ENCODE measurements at regions not wholly inside any gene's neighbourhood (a gene's known extent, or its start where the extent isn't known, plus 50 kb on each side); places are given as distances from the start of the nearest gene placed in this dataset.

DNA sequence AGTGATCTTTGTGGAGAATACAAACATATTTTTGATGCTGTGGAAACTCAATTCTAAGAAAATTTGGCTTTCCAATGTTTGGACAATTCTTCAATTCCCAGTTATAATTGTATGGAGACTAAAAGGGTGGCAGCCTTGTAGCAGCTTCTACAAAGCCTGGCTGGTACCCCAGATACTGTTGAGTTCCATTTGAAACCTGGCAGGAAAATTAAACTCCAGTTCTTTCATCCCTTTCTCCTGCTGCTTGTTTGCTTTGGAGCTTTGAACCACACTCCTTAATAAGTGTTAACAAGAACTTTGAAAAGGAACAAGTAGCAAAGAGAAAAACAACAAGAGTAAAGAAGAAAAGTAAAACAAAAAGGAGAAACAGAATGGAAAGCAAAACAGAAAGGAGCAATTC, 172.6 kb upstream of the ADAMTS5 start:
- no peak for DNase-seq (ENCODE audit: low read depth, low spot score)
- in situ Hi-C loops (cut with HindIII; ENCODE audit: low pct_unique_long_range_greater_than_20kb, low sequenced_read_pairs), result no loop called here

DNA sequence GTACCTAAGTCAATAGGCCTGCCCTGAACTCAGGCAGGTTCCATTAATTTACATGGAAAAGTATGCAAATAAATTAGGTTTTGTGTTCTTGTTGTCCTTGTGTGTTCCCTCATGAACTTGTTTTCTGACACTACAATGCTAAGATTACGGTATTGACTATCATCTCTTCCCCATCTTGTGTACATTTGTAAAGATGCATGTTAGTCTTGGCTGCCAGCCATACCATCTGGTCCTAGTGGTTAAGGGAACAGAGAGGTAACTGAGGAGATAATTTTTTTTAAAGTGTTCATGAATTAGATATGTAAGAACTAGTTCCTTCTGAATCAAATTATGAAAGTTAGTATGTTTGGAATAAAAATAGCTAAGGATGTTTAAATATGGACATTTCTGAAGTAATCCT, 167.6 kb upstream of the ADAMTS5 start:
- in situ Hi-C loops (cut with HindIII; ENCODE audit: low pct_unique_long_range_greater_than_20kb, low sequenced_read_pairs), result no loop called here
- DNase-seq (ENCODE audit: low read depth, low spot score), result no peak

DNA sequence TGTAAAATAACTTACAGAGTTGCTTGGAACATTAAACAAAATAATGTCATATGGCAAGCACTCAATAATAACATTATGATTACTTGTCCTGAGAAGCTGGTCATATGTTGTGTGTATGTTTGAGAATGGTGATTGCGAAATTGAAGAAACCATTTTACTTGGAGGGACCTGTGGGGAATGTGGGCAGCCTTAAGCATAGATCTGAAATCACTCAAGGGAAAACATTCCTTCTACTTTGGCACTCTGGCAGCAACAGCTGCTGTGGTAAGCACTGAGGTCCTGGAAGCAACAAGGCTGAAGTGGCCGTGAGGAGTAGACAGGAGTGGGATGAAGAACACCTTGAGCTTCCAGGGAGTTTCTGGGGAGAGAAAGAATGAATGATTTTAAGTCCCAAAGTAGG, 165.4 kb upstream of the ADAMTS5 start:
- DNase-seq (ENCODE audit: low read depth, low spot score), result no peak
- in situ Hi-C loops (cut with HindIII; ENCODE audit: low pct_unique_long_range_greater_than_20kb, low sequenced_read_pairs), result no loop called here

DNA sequence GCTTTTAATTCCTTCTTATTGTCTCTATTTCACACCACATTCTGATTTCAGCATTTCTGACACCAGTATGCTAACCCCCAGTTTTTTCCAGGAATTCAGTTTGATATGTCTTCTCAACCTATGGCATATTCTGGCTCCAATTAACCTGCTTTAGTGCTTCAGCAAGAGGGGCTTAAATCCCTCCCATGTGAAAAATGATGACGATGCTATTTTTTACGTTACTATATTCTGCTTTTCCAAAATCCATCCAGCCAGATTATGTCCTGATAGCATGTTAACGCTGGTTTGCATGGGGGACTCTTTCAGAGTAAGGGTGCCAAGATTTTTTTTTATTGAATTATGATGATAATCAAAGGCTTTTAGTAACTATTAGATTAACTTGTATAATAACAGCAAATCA, 163.3 kb upstream of the ADAMTS5 start:
- in situ Hi-C loops (cut with HindIII; ENCODE audit: low pct_unique_long_range_greater_than_20kb, low sequenced_read_pairs), result no loop called here

DNA sequence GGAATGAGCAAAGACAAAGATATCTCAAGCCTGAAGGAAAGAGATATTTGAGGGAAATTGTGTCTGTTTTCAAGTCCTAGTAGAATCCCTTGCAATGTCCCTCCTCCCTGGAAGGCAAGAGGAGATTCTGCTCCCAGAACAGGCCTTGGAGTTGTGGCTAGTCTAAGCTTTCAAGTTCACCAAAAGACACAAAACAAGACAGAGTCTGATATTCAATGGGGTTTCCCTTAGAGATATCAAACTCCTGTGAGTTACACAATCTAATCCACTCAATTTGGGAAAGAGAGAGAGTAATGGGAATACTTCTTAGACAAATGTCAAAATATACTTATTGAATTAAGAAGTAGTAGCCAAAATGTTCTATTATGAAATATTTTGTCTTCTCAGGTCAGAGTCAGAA, 162.8 kb upstream of the ADAMTS5 start:
- in situ Hi-C loops (cut with HindIII; ENCODE audit: low pct_unique_long_range_greater_than_20kb, low sequenced_read_pairs), result no loop called here
- DNase-seq (ENCODE audit: low read depth, low spot score), result no peak

More for the DNA sequence above, 163.3 kb upstream of the ADAMTS5 start:
- no peak for DNase-seq (ENCODE audit: low read depth, low spot score)

DNA sequence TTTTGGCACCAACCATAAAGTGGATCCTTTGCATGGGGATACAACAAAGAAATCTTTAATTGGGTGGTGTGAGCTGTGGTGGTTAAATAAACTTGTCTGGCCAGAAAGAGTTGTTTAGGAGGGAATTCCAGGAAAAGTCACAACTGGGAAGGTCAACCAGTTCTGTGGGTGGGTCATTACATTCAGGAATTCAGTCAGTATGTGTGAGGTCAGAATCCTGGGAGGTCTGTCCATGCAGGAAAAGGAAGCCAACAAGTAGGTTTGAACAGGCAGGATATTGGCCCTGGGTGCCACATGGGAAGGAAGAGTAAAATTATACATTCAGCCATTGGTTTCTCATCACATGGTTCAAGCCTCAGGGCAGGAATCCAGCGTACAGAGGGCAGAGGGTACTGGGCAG, 162.3 kb upstream of the ADAMTS5 start:
- in situ Hi-C loops (cut with HindIII; ENCODE audit: low pct_unique_long_range_greater_than_20kb, low sequenced_read_pairs), result no loop called here

DNA sequence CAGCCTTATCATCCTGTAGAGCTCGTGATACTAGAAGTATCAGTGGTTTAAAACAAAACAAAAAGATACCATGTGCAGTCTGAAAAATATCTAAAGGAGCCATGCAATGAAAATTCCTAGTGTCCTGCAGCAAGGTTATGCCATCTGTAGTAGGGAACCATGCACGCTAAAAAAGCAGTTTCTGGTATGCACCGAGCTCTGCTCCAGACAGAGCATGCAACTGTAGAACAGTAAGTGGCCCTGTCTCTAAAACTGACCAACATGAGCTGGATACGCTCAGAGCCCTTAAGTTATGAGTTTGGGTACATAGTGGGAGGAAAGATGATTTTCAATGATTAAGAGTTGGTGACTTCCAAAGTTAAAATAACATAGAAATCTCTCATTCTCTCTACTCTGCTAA, 159.3 kb upstream of the ADAMTS5 start:
- in situ Hi-C loops (cut with HindIII; ENCODE audit: low pct_unique_long_range_greater_than_20kb, low sequenced_read_pairs), result no loop called here
- DNase-seq (ENCODE audit: low read depth, low spot score), result no peak

More for the DNA sequence above, 162.3 kb upstream of the ADAMTS5 start:
- DNase-seq (ENCODE audit: low read depth, low spot score), result no peak

DNA sequence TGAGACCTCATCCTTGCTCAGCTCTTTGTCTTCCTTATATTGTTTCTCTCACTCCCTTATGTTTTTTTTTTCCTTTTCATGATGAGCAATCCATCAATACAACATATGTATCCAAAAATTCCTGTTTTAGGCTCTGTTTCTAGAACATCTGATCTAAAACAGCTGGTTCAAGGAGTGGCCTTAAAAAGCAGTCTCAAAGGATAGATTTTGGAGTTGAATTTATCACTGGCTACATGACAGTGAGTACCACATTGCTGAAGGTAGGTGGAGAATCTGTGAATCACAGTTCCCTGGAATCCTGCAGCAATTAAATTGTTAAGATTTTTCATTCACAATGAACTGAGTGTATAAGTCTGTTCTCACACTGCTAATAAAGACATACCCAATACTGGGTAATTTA, 155.8 kb upstream of the ADAMTS5 start:
- in situ Hi-C loops (cut with HindIII; ENCODE audit: low pct_unique_long_range_greater_than_20kb, low sequenced_read_pairs), result no loop called here
- DNase-seq (ENCODE audit: low read depth, low spot score), result no peak

DNA sequence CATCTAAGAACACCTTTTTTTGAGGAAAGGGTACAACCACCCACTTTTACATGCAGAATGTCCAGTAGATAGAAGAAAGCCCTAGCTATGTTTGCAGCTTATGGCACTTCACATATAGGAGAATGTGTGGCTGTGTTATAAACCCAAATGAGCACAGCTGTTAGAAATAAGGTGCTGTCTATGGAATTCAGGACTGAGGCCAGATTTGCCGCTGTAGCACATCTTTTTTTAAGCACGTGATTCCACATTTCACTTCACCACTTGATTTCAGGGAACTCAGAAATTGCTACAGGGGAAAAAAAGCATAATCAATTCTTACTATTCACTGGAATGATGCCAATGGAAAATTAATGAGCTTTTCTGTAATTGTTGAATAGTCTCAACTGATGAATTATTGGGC, 147.2 kb upstream of the ADAMTS5 start:
- DNase-seq (ENCODE audit: low read depth, low spot score), result no peak
- in situ Hi-C loops (cut with HindIII; ENCODE audit: low pct_unique_long_range_greater_than_20kb, low sequenced_read_pairs), result no loop called here

DNA sequence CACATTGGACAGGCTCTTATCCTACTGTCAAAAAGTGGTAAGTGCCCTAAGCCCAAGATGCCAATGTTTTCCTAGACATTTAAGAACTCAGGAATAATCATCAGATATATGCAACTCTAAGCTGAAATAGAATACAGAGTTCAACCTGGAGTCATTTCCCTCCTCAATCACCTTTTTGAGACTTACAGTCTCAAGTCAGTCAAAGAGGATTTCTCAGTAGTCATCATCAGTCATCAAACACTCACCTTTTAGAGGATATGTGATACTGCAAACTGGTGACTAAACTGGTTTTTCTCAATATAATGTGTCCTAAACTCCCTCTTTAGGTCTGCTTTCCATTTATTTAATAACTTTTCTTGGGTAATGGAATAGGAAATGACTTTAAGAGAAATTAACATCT, 145.3 kb upstream of the ADAMTS5 start:
- DNase-seq (ENCODE audit: low read depth, low spot score), result no peak
- in situ Hi-C loops (cut with HindIII; ENCODE audit: low pct_unique_long_range_greater_than_20kb, low sequenced_read_pairs), result no loop called here

DNA sequence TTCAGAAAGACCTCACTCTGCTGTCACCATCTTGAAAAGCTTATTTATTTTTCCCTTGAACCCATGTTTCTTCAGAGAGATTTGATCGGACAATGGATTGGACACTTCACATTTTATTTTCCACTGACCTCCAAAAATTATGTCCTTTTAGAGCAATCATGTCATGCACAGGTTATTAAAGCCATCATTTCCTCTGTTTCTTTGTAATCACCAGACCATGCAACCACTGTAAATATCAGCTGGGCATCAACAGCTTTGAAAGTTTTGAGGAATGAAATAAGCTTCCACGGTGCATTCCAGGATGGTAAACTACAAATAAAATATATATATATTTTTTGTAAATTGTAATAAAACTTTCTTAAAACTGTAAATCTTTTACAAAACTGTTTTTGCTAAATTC, 144.1 kb upstream of the ADAMTS5 start:
- in situ Hi-C loops (cut with HindIII; ENCODE audit: low pct_unique_long_range_greater_than_20kb, low sequenced_read_pairs), result no loop called here
- DNase-seq (ENCODE audit: low read depth, low spot score), result no peak

DNA sequence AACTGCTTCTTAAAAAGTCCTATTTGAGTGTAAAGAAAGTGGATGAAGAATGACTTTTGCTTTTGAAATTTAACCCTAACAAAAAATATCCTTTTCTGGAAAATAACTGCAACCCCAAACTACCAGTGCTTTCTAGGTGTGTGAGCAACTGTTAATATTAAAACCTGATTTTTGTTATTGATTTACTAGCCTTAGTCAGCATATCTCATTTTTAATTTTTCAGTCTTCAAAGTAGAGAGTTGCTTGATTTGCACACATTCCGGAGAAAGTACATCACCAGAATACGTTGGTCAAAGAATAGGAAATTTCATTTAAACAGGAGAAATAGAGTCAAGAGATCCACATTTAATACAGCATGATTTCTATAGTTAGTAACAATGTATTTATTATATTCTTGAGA, 141.8 kb upstream of the ADAMTS5 start:
- no peak for DNase-seq (ENCODE audit: low read depth, low spot score)
- in situ Hi-C loops (cut with HindIII; ENCODE audit: low pct_unique_long_range_greater_than_20kb, low sequenced_read_pairs), result no loop called here

DNA sequence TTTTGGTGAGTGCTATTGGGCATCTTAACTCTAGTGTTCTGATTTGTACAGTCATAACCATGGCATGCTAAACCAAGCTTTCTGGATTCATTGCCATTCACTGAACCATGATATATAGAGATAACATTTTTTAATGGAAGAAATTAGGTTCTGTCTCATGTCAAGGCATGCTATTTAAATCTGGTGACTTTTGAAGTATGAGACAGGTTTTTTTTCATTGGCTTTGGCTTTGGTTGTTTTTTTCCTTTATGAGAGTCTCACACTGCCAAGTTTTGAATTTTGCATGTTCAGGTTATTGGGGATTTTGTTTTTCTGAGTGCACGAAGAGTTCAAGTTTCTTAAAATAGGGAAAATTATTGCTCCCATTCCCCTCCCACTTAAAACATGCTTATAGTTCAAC, 141.3 kb upstream of the ADAMTS5 start:
- in situ Hi-C loops (cut with HindIII; ENCODE audit: low pct_unique_long_range_greater_than_20kb, low sequenced_read_pairs), result no loop called here
- no peak for DNase-seq (ENCODE audit: low read depth, low spot score)

DNA sequence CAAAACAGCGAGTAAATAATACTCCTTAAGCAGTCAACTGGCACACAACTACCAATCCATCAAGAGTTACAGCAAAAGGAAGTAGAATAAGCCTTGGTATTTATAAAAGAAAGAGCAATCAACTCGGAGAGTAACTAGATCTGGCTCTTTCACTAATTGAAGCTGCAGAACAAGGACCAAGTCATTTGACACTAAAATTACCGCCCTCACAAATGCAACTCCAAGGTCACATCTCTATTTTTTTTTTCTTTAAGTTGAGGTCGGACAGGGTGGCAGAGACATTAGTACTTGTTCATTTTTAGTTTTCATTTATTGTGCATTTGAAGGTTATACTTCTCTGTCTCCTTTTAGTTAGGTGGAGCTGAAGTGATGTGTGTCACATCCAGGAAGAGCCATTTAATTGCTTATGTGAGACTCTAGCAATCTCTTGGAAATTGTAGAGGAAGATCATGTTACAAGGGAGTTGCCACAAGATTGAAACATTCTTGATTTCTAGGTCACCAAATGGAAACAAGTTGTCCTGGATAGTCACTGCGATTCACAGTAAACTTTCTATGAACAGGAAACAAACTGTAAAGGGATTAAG, 138.1 kb upstream of the ADAMTS5 start:
- in situ Hi-C loops (cut with HindIII; ENCODE audit: low pct_unique_long_range_greater_than_20kb, low sequenced_read_pairs), result no loop called here
- no peak for DNase-seq (ENCODE audit: low read depth, low spot score)

DNA sequence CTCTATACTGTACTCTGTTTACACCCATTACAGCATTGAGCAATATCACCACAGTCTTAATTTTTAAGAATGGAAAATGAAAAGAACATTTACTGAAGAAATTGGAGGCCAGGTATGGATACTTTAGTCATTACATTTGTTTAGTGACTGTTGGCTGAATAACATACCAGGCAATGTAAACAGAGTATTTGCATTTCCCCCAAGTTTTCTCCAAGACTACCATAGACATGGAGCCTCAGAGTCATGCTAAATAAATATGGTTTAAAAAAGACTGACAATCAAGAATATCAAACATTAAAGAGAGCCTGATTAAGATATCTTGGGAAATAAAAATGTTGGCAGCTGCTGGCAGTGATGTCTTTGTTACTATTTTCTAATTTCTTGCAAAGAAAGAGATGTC, 136.9 kb upstream of the ADAMTS5 start:
- no peak for DNase-seq (ENCODE audit: low read depth, low spot score)
- in situ Hi-C loops (cut with HindIII; ENCODE audit: low pct_unique_long_range_greater_than_20kb, low sequenced_read_pairs), result no loop called here

DNA sequence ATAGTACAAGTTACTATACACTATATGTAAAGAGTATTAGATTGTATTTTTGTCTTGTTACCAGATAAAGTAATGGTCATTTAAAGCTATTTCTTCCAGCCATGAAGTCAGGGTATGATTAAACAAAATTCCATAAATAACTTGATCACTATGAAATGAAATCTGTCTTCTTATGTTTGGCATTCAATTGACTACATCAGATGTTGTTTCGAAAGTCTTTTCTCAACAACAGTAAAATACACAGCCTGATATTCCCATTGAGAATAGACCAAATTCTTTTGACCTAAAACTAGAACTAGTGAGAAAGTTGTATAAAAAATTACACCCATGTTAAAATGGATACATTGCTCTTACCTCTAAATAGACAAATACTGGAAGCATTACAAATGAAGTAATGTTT, 134.6 kb upstream of the ADAMTS5 start:
- in situ Hi-C loops (cut with HindIII; ENCODE audit: low pct_unique_long_range_greater_than_20kb, low sequenced_read_pairs), result no loop called here
- no peak for DNase-seq (ENCODE audit: low read depth, low spot score)

DNA sequence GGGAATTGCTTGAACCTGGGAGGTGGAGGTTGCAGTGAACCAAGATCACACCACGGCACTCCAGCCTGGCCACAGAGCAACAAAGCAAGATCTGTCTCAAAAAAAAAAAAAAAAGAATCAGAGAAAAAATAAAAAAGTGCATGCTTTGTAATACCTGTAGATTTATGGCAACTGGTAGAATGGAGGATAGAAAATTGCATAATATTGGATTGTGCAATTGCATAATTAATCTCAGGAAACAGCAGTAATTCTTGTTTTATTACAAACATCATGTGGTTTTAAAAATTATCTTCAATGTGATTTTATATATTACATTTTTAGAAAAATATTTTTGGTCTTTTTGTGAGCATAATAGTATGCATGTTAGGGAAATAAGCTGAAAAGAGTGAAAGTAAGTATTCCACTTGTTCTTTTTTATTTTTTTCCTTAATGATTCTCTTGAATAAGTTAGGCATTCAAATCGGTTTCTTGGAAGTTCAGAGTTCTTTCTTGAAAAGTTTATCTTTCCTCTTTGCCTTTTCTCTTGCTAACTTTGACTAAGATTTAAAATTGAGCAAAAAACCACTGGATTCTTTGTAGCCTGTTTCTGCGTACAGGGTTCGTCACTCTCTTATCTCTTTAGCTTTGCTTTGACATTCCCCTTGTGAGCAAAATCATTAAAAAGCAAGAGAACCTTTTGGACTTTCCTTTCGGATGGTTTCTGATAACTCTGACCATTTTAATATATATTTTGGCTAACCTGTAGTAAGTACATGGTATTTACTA, 127.5 kb upstream of the ADAMTS5 start:
- no peak for DNase-seq (ENCODE audit: low read depth, low spot score)
- in situ Hi-C loops (cut with HindIII; ENCODE audit: low pct_unique_long_range_greater_than_20kb, low sequenced_read_pairs), result no loop called here

DNA sequence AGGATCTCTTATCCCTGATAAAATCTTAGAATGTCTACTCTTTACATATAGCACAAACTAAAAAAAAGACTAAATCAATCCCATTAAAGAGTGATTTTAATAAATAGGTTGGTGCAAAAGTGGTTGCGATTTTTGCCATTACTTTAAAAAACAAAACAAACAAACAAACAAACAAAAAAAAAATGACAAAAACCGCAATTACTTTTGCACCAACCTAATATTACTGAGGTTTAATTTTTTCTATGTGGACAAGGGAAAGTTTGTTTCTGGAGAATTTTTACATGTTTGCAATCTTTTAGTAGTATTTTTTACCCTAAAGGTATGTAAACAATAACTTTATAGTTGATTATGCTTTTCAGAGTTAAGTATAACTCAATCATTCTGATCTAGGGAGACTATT, 119.7 kb upstream of the ADAMTS5 start:
- no peak for DNase-seq (ENCODE audit: low read depth, low spot score)
- in situ Hi-C loops (cut with HindIII; ENCODE audit: low pct_unique_long_range_greater_than_20kb, low sequenced_read_pairs), result no loop called here

DNA sequence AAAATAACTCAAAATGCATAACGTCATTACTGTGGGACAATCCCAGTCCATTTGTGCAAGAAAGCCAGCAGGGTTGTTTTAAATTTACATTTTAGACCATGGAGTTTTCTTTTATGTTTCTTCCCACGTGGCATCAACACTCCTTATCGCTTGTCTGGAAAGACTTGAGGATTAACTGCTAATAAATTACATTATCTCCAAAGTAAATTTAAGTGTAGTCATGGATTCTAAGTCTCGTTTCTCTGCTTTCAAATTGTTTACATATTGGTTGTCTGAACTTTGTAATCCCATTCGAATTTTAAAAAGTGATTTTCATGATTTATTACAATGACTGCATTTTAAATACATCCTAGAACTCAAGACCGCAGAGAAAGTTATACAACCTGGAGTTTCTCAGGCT, 119.3 kb upstream of the ADAMTS5 start:
- no peak for DNase-seq (ENCODE audit: low read depth, low spot score)
- in situ Hi-C loops (cut with HindIII; ENCODE audit: low pct_unique_long_range_greater_than_20kb, low sequenced_read_pairs), result no loop called here

DNA sequence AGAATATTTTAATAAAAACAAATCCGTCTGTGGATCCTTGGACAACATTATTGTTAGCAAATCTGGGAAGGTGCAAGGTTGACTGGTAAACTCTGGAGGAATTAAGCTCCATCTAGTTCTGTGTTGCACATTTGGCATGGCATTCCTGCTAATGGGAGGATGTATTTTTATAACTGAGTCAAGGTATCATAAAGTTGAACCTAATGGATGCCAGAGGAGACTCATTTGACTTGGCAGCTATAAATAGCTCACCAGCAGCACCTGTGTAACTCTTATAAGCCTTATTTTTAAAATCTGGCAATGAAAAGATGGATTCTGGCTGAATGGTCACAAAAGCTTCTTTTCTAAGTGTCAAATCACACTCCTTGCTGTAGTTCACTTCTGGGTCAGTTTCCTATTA, 118.5 kb upstream of the ADAMTS5 start:
- no peak for DNase-seq (ENCODE audit: low read depth, low spot score)
- in situ Hi-C loops (cut with HindIII; ENCODE audit: low pct_unique_long_range_greater_than_20kb, low sequenced_read_pairs), result no loop called here

Data from SK-MEL-5 (cell line).